ENCODE measurements at regions not wholly inside any gene's neighbourhood (a gene's known extent, or its start where the extent isn't known, plus 50 kb on each side); places are given as distances from the start of the nearest gene placed in this dataset.

GRCh38 chr5:124034963-124035362, 523.0 kb downstream of the CSNK1G3 start:
- H2AFZ ChIP-seq (ENCODE audit: low read depth), result no peak overlapping the region
- H3K4me1 ChIP-seq (ENCODE audit: control insufficient read depth in 1 of 2, insufficient read depth in 2 of 2, low read depth in 1 of 2, low read length in 1 of 2), result peaks cover 0 to 6% of the 10 kb centered on the region in 2 experiments; a peak in 2 of 4 replicates
- H3K27me3 ChIP-seq (ENCODE audit: insufficient read depth), result no peaks in the 10 kb centered on the region
- H3K4me2 ChIP-seq, result no peak overlapping the region
- H3K36me3 ChIP-seq (replicated peaks in 1 of 2; ENCODE audit: control insufficient read depth in 1 of 2, insufficient read depth in 2 of 2, low read length in 1 of 2), result no peaks in the 10 kb centered on the region
- H3K79me2 ChIP-seq (ENCODE audit: insufficient read depth), result no peaks in the 10 kb centered on the region
- ChIA-PET POLR2A (no interaction called here), CTCF (interaction anchor here (1.0 to 1.5 kb wide), 4 partner anchors 10 to 33 kb away, joined by 3 to 4 read pairs (median 3); no protein-coding TSS in a partner anchor)
- no peak overlapping the region for H3K9ac ChIP-seq
- no peak overlapping the region for H3K27ac ChIP-seq (ENCODE audit: low read depth in 2 of 2, low read length in 1 of 2)
- H3K9me3 ChIP-seq, result no peaks in the 10 kb centered on the region
- no peaks in the 10 kb centered on the region for H4K20me1 ChIP-seq (ENCODE audit: insufficient read depth)
- TF ChIP-seq NFIC (IDR thresholded peaks at IDR 0.05; ENCODE audit: borderline replicate concordance) (no peak), TAF1 (IDR thresholded peaks at IDR 0.05; ENCODE audit: borderline replicate concordance, low read depth, low read length) (no peak), MEF2A (IDR thresholded peaks at IDR 0.05; ENCODE audit: borderline replicate concordance, low read depth) (no peak), EP300 (IDR thresholded peaks at IDR 0.05; ENCODE audit: borderline replicate concordance in 1 of 2, low read depth in 1 of 2, low read length in 1 of 2) (no peak), REST (IDR thresholded peaks at IDR 0.05; ENCODE audit: low read depth, low read length) (no peak), MXI1 (IDR thresholded peaks at IDR 0.05; ENCODE audit: low read depth, low read length) (no peak), RAD21 (IDR thresholded peaks at IDR 0.05; ENCODE audit: low read length) (no peak), YY1 (IDR thresholded peaks at IDR 0.05; ENCODE audit: low read depth) (no peak), JUND (IDR thresholded peaks at IDR 0.05) (no peak), SMC3 (IDR thresholded peaks at IDR 0.05; ENCODE audit: low read depth, low read length) (no peak), NRF1 (IDR thresholded peaks at IDR 0.05; ENCODE audit: low read depth, low read length) (no peak), POLR2AphosphoS5 (IDR thresholded peaks at IDR 0.05; ENCODE audit: low read depth, low read length) (no peak), FOSL2 (IDR thresholded peaks at IDR 0.05; ENCODE audit: borderline replicate concordance, low read depth) (no peak), TEAD4 (IDR thresholded peaks at IDR 0.05; ENCODE audit: borderline replicate concordance, insufficient read depth) (no peak), CHD2 (IDR thresholded peaks at IDR 0.05; ENCODE audit: low read length, partially characterized antibody) (no peak), PBX3 (IDR thresholded peaks at IDR 0.05) (no peak), SIN3A (IDR thresholded peaks at IDR 0.05; ENCODE audit: borderline replicate concordance, low read depth, low read length) (no peak), GATA2 (CRISPR knock-in tag; IDR thresholded peaks at IDR 0.05) (no peak), FOXM1 (IDR thresholded peaks at IDR 0.05; ENCODE audit: low read depth) (no peak)
- H3K4me3 ChIP-seq (ENCODE audit: low read depth in 2 of 2, low read length in 1 of 2), result no peak overlapping the region
- WGBS (ENCODE audit: low lambda C conversion rate), result 82% methylated on average over 6 of the region's 6 CpGs
- H3F3A ChIP-seq (replicated peaks; ENCODE audit: insufficient read depth), result no peaks in the 10 kb centered on the region
- DNase-seq, result no peak
- H3K9me2 ChIP-seq, result no peaks in the 10 kb centered on the region; the same call in 1 of the 2 replicates

All from SK-N-SH (cell line).